Astrocyte (in vitro differentiated cells and primary cell): ENCODE measurements at regions not wholly inside any gene's neighbourhood (a gene's known extent, or its start where the extent isn't known, plus 50 kb on each side); places are given as distances from the start of the nearest gene placed in this dataset.
A peak's percentile ranks its signal among the peaks of the same experiment; 100 is the strongest.

Source experiments
- DNase-seq: peaks from one replicate; pipeline ENCODE4 v3.0.0-alpha.2; 2010; ENCODE audit warnings: low read depth
- FAIRE-seq: peaks from 2 replicates; lab custom pipeline; 2011; peaks lifted over from hg19 to GRCh38; lab: Jason Lieb, UNC
- H2AFZ ChIP-seq: 2 replicates; pipeline ENCODE4 v1.6.0; 2012; ENCODE audit warnings: low read depth, low read length, inconsistent platforms
- H3K27ac ChIP-seq: 2 replicates; pipeline ENCODE4 v1.5.1; 2011; ENCODE audit warnings: low read depth, low read length, inconsistent platforms
- H3K27me3 ChIP-seq: 2 replicates; pipeline ENCODE4 v1.6.0; 2011; ENCODE audit warnings: low read length, inconsistent platforms; ENCODE audit not compliant: insufficient read depth
- H3K36me3 ChIP-seq: 2 replicates; pipeline ENCODE4 v1.5.1; 2011; ENCODE audit warnings: low read length, inconsistent platforms; ENCODE audit not compliant: insufficient read depth
- H3K4me1 ChIP-seq: 2 replicates; pipeline ENCODE4 v1.5.1; 2011; ENCODE audit warnings: low read length, inconsistent platforms; ENCODE audit not compliant: insufficient read depth
- H3K4me2 ChIP-seq: 2 replicates; pipeline ENCODE4 v1.6.0; 2012; ENCODE audit warnings: low read length, inconsistent platforms
- H3K4me3 ChIP-seq: 2 replicates; pipeline ENCODE4 v1.5.1; 2011; ENCODE audit warnings: low read depth, mild to moderate bottlenecking, low read length, inconsistent platforms; ENCODE audit not compliant: insufficient read depth
- H3K79me2 ChIP-seq: 2 replicates; pipeline ENCODE4 v1.6.0; 2012; ENCODE audit warnings: mild to moderate bottlenecking, low read length, inconsistent platforms; ENCODE audit not compliant: insufficient read depth
- H3K9ac ChIP-seq: 2 replicates; pipeline ENCODE4 v1.6.0; 2012; ENCODE audit warnings: mild to moderate bottlenecking, low read length, inconsistent platforms
- H3K9me3 ChIP-seq: 2 replicates; pipeline ENCODE4 v1.5.1; 2012; ENCODE audit warnings: low read depth, mild to moderate bottlenecking, low read length, inconsistent platforms; ENCODE audit not compliant: insufficient read depth
- H4K20me1 ChIP-seq: 2 replicates; pipeline ENCODE4 v1.6.0; 2012; ENCODE audit warnings: low read length, inconsistent platforms; ENCODE audit not compliant: insufficient read depth
- H3K27ac Mint-ChIP-seq: one replicate; pipeline ENCODE4 v1.8.0; 2021; ENCODE audit warnings: mild to moderate bottlenecking, mixed read lengths; ENCODE audit not compliant: unreplicated experiment
- H3K27me3 Mint-ChIP-seq: one replicate; pipeline ENCODE4 v1.8.0; 2021; ENCODE audit warnings: low read depth, mixed read lengths; ENCODE audit not compliant: unreplicated experiment
- H3K36me3 Mint-ChIP-seq: one replicate; pipeline ENCODE4 v1.8.0; 2021; ENCODE audit warnings: low read depth, mixed read lengths; ENCODE audit not compliant: unreplicated experiment
- H3K4me1 Mint-ChIP-seq: one replicate; pipeline ENCODE4 v1.8.0; 2021; ENCODE audit warnings: low read depth, mixed read lengths; ENCODE audit not compliant: unreplicated experiment
- H3K4me3 Mint-ChIP-seq: one replicate; pipeline ENCODE4 v1.8.0; 2021; ENCODE audit warnings: mild to moderate bottlenecking, moderate library complexity, mixed read lengths; ENCODE audit not compliant: unreplicated experiment
- H3K9me3 Mint-ChIP-seq: one replicate; pipeline ENCODE4 v1.8.0; 2021; ENCODE audit warnings: mild to moderate bottlenecking, mixed read lengths; ENCODE audit not compliant: unreplicated experiment
- CTCF ChIP-seq: IDR thresholded peaks from 2 replicates; pipeline ENCODE4 v1.5.1; 2011; ENCODE audit warnings: low read depth, mild to moderate bottlenecking, inconsistent platforms, low read length, moderate library complexity; ENCODE audit not compliant: insufficient read depth
- EZH2 ChIP-seq: IDR thresholded peaks from 2 replicates; pipeline ENCODE4 v1.6.1; 2012; ENCODE audit warnings: mild to moderate bottlenecking, low read length, inconsistent platforms; ENCODE audit not compliant: insufficient read depth

- peaks cover 2% of the 10 kb centered on the region for H3K9me3 Mint-ChIP-seq
- Histone ChIP-seq H4K20me1 (no peaks in the 10 kb centered on the region), H3K27me3 (peaks cover 3% of the 10 kb centered on the region), H3K36me3 (no peaks in the 10 kb centered on the region), H3K9me3 (no peaks in the 10 kb centered on the region), H3K79me2 (no peaks in the 10 kb centered on the region), H2AFZ (no peak overlapping the region), H3K4me1 (no peaks in the 10 kb centered on the region), H3K9ac (no peak overlapping the region), H3K27ac (no peak overlapping the region), H3K4me3 (no peak overlapping the region), H3K4me2 (no peak overlapping the region)
- H3K27me3 Mint-ChIP-seq: no peaks in the 10 kb centered on the region
- no peak overlapping the region for H3K4me3 Mint-ChIP-seq
- FAIRE-seq: no peak
- TF ChIP-seq CTCF (no peak), EZH2 (no peak)
- H3K27ac Mint-ChIP-seq: no peak overlapping the region
- H3K36me3 Mint-ChIP-seq: no peaks in the 10 kb centered on the region
- peaks cover 2% of the 10 kb centered on the region for H3K4me1 Mint-ChIP-seq
- DNase-seq: no peak
Observed at GRCh38 chr9:116064970-116065369, 88.6 kb upstream of the PAPPA start.

DNA sequence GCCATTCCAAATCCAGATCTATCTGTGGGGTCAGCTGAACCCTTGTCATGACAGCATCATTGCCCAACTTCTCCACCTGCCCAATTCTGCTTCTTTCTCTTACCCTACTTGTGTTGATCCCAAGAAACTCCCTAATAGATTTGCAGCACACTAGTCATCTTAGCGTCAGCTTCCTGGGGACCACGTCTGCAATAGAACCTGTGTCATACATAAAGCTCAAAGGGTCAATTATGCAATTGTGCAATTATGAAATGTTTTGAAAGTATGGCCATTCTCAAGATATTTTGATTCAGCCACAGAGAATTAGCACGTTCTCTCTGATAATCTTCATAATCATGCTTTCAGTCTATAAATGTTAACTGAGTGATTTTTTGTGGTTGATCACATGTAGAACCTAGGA, 87.4 kb upstream of the PAPPA start:
- H3K4me3 ChIP-seq: no peak overlapping the region
- H4K20me1 ChIP-seq: no peaks in the 10 kb centered on the region
- peaks cover 2% of the 10 kb centered on the region for H3K4me1 Mint-ChIP-seq
- no peak overlapping the region for H3K4me3 Mint-ChIP-seq
- H3K9ac ChIP-seq: no peak overlapping the region
- no peak overlapping the region for H2AFZ ChIP-seq
- H3K36me3 ChIP-seq: no peaks in the 10 kb centered on the region
- H3K27me3 ChIP-seq: peaks cover 3% of the 10 kb centered on the region
- no peak overlapping the region for H3K27ac ChIP-seq
- H3K4me2 ChIP-seq: no peak overlapping the region
- TF ChIP-seq EZH2 (no peak), CTCF (no peak)
- DNase-seq (no peak), FAIRE-seq (no peak)
- H3K27ac Mint-ChIP-seq: no peak overlapping the region
- no peaks in the 10 kb centered on the region for H3K36me3 Mint-ChIP-seq
- no peaks in the 10 kb centered on the region for H3K79me2 ChIP-seq
- no peaks in the 10 kb centered on the region for H3K9me3 ChIP-seq
- no peaks in the 10 kb centered on the region for H3K4me1 ChIP-seq
- no peaks in the 10 kb centered on the region for H3K27me3 Mint-ChIP-seq
- peaks cover 2% of the 10 kb centered on the region for H3K9me3 Mint-ChIP-seq

DNA sequence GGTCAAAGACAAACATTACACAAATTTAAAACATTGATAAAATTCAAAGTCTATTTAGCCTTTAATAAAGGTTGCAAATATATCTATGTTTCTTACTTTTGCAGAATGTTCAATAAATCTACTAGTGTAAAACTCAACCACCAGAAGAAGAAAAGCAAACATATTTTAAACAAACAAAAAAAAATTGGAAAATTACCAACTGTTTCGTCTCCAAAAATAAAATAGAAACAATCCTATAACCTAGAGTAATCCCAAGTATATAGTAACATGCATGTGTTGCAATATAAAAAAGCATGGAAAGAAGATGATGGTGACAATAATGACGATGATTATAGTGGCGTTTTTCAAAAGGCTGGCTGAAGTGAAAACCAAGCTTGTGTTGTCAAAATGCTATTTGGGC, 86.0 kb upstream of the PAPPA start:
- Histone ChIP-seq H3K4me2 (no peak overlapping the region), H3K9ac (no peak overlapping the region), H3K79me2 (no peaks in the 10 kb centered on the region), H3K4me3 (no peak overlapping the region), H3K27ac (no peak overlapping the region), H3K9me3 (no peaks in the 10 kb centered on the region), H2AFZ (no peak overlapping the region), H3K27me3 (peaks cover 7% of the 10 kb centered on the region), H3K36me3 (no peaks in the 10 kb centered on the region), H4K20me1 (no peaks in the 10 kb centered on the region), H3K4me1 (no peaks in the 10 kb centered on the region)
- FAIRE-seq: peak; percentile 26
- no peaks in the 10 kb centered on the region for H3K27me3 Mint-ChIP-seq
- peaks cover 3% of the 10 kb centered on the region for H3K9me3 Mint-ChIP-seq
- no peak for DNase-seq
- H3K4me1 Mint-ChIP-seq: peaks cover 2% of the 10 kb centered on the region
- no peaks in the 10 kb centered on the region for H3K36me3 Mint-ChIP-seq
- H3K27ac Mint-ChIP-seq: no peak overlapping the region
- TF ChIP-seq EZH2 (no peak), CTCF (no peak)
- no peak overlapping the region for H3K4me3 Mint-ChIP-seq
